ENCODE measurements at regions not wholly inside any gene's neighbourhood (a gene's known extent, or its start where the extent isn't known, plus 50 kb on each side); places are given as distances from the start of the nearest gene placed in this dataset.

DNA sequence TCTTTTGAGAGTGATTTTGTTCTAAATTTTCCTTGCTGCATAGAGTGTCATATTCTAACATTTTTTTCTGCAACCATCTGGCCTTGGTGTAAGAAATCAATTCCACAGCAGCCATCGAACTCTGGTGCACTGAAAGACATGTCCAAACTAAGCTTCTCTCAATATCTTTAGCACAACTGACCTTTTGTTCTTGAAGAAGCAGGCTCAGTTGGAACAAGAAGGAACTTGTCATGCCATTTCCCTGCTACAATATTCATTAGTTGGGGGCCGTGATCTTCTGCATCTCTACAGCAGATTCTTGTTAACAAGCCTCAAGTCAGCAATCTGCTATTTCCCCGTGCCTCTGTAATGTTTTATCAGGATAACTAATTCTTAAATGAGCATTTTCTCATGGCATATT is 1305.6 kb downstream of the CDH11 start:
- H3K27ac ChIP-seq (ENCODE audit: low read depth in 1 of 2, low read length in 2 of 2) = no peak overlapping the region
- TF ChIP-seq, protein P1, sequence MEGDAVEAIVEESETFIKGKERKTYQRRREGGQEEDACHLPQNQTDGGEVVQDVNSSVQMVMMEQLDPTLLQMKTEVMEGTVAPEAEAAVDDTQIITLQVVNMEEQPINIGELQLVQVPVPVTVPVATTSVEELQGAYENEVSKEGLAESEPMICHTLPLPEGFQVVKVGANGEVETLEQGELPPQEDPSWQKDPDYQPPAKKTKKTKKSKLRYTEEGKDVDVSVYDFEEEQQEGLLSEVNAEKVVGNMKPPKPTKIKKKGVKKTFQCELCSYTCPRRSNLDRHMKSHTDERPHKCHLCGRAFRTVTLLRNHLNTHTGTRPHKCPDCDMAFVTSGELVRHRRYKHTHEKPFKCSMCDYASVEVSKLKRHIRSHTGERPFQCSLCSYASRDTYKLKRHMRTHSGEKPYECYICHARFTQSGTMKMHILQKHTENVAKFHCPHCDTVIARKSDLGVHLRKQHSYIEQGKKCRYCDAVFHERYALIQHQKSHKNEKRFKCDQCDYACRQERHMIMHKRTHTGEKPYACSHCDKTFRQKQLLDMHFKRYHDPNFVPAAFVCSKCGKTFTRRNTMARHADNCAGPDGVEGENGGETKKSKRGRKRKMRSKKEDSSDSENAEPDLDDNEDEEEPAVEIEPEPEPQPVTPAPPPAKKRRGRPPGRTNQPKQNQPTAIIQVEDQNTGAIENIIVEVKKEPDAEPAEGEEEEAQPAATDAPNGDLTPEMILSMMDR (IDR thresholded peaks at IDR 0.05) = no peak
- no peaks in the 10 kb centered on the region for H3K27me3 Mint-ChIP-seq
- intact Hi-C loops (cut with DNase I, micrococcal nuclease) = no loop called here
- no peaks in the 10 kb centered on the region for H3K36me3 Mint-ChIP-seq (ENCODE audit: low read depth)
- no peak overlapping the region for H3K4me3 ChIP-seq (ENCODE audit: low read length)
- no peaks in the 10 kb centered on the region for H3K27me3 ChIP-seq (ENCODE audit: control insufficient read depth in 1 of 2, insufficient read depth in 2 of 2, low read length in 2 of 2)
- no peaks in the 10 kb centered on the region for H3K36me3 ChIP-seq (ENCODE audit: insufficient read depth, low read length)
- no peaks in the 10 kb centered on the region for H3K4me1 Mint-ChIP-seq (ENCODE audit: low read depth)
- ATAC-seq (ENCODE audit: poor library complexity) (no peak), DNase-seq (no peak)
- H3K27ac Mint-ChIP-seq = no peak overlapping the region
- H3K9me3 Mint-ChIP-seq = peaks cover 14% of the 10 kb centered on the region
- H3K4me1 ChIP-seq (ENCODE audit: insufficient read depth, low read length) = no peaks in the 10 kb centered on the region
- H3K9me3 ChIP-seq (ENCODE audit: control insufficient read depth in 1 of 2, insufficient read depth in 1 of 2, low read length in 2 of 2) = peaks cover 0 to 17% of the 10 kb centered on the region in 2 experiments
- ChIA-PET CTCF (no interaction called here), POLR2A (no interaction called here)
- no peak overlapping the region for H3K4me3 Mint-ChIP-seq

DNA sequence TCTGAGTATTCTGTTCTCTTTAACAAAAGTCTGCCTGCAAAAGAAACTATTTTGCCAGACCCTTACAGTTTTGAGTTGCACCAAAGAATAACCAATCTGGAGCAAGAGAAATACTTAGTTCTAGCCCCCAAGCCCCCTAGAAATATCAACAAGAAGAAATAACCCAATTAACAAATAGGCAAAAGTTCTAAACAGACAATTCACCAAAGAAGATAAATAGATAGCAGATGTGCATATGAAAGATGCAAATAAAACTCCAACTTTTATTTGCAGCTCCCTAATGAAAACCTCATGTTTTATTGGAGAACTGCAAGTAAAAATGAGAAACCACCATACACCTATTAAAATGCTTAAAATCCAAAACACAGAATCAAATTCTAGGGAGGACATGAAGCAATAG is 1308.0 kb downstream of the CDH11 start:
- Histone ChIP-seq H3K4me1 (ENCODE audit: insufficient read depth, low read length) (no peaks in the 10 kb centered on the region), H3K36me3 (ENCODE audit: insufficient read depth, low read length) (no peaks in the 10 kb centered on the region), H3K27me3 (ENCODE audit: control insufficient read depth in 1 of 2, insufficient read depth in 2 of 2, low read length in 2 of 2) (no peaks in the 10 kb centered on the region), H3K9me3 (ENCODE audit: control insufficient read depth in 1 of 2, insufficient read depth in 1 of 2, low read length in 2 of 2) (peaks cover 0 to 9% of the 10 kb centered on the region in 2 experiments), H3K27ac (ENCODE audit: low read depth in 1 of 2, low read length in 2 of 2) (no peak overlapping the region), H3K4me3 (ENCODE audit: low read length) (no peak overlapping the region)
- ChIA-PET CTCF (no interaction called here), POLR2A (no interaction called here)
- no peak for ATAC-seq (ENCODE audit: poor library complexity)
- no peaks in the 10 kb centered on the region for H3K36me3 Mint-ChIP-seq (ENCODE audit: low read depth)
- H3K27ac Mint-ChIP-seq = no peak overlapping the region
- no peak for DNase-seq
- H3K27me3 Mint-ChIP-seq = no peaks in the 10 kb centered on the region
- no peak overlapping the region for H3K4me3 Mint-ChIP-seq
- TF ChIP-seq, protein P1 (IDR thresholded peaks at IDR 0.05) = no peak
- peaks cover 13% of the 10 kb centered on the region for H3K9me3 Mint-ChIP-seq
- intact Hi-C loops (cut with DNase I, micrococcal nuclease) = no loop called here
- H3K4me1 Mint-ChIP-seq (ENCODE audit: low read depth) = no peaks in the 10 kb centered on the region

DNA sequence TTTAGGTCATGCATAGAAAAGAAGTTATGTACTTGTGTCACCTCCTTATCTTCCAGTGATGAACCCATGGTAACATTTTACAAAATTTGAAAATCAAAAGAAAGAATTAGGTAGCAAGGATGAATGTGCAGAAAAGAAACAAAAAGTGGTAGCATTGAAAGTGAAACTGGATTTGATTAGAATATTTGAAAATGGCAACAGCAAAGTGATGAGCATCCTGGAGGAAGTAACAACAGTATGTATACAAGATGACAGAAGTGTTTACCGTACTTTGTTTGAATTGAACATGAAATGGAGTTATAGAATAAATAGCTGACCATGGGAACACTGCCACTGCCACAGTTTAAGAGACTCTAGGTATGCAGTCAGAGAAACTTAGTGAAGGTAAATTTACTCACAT is 1313.1 kb downstream of the CDH11 start:
- H3K9me3 Mint-ChIP-seq = peaks cover 3% of the 10 kb centered on the region
- DNase-seq (no peak), ATAC-seq (ENCODE audit: poor library complexity) (no peak)
- no peaks in the 10 kb centered on the region for H3K4me1 Mint-ChIP-seq (ENCODE audit: low read depth)
- intact Hi-C loops (cut with DNase I, micrococcal nuclease) = no loop called here
- no peaks in the 10 kb centered on the region for H3K36me3 ChIP-seq (ENCODE audit: insufficient read depth, low read length)
- no peaks in the 10 kb centered on the region for H3K27me3 Mint-ChIP-seq
- H3K4me1 ChIP-seq (ENCODE audit: insufficient read depth, low read length) = no peaks in the 10 kb centered on the region
- TF ChIP-seq, protein P1 (IDR thresholded peaks at IDR 0.05) = no peak
- POLR2A ChIA-PET = no interaction called here
- H3K4me3 Mint-ChIP-seq = no peak overlapping the region
- H3K4me3 ChIP-seq (ENCODE audit: low read length) = no peak overlapping the region
- no peak overlapping the region for H3K27ac Mint-ChIP-seq
- no peaks in the 10 kb centered on the region for H3K27me3 ChIP-seq (ENCODE audit: control insufficient read depth in 1 of 2, insufficient read depth in 2 of 2, low read length in 2 of 2)
- no peaks in the 10 kb centered on the region for H3K36me3 Mint-ChIP-seq (ENCODE audit: low read depth)
- CTCF ChIA-PET = no interaction called here
- peaks cover under 1 to 8% of the 10 kb centered on the region in 2 experiments for H3K9me3 ChIP-seq (ENCODE audit: control insufficient read depth in 1 of 2, insufficient read depth in 1 of 2, low read length in 2 of 2)
- H3K27ac ChIP-seq (ENCODE audit: low read depth in 1 of 2, low read length in 2 of 2) = no peak overlapping the region

All from CD4-positive, alpha-beta T cell (primary cell).